DMS53 (cell line): ENCODE measurements at regions not wholly inside any gene's neighbourhood (a gene's known extent, or its start where the extent isn't known, plus 50 kb on each side); places are given as distances from the start of the nearest gene placed in this dataset.

Experiments
- DNase-seq: peaks from one replicate; lab custom pipeline; 2025; lab: John Stamatoyannopoulos, UW

GRCh38 chr14:95979339-95980042, 59.7 kb upstream of the C14orf132 start:
- DNase-seq: peak; percentile 8

GRCh38 chr14:95980402-95980801, 58.8 kb upstream of the C14orf132 start:
- no peak for DNase-seq

GRCh38 chr14:95981965-95982364, 57.2 kb upstream of the C14orf132 start:
- DNase-seq: peak; percentile 9

GRCh38 chr14:95984206-95984605, 55.0 kb upstream of the C14orf132 start:
- no peak for DNase-seq
